Superior temporal gyrus (tissue), 1 donor: ENCODE measurements at regions not wholly inside any gene's neighbourhood (a gene's known extent, or its start where the extent isn't known, plus 50 kb on each side); places are given as distances from the start of the nearest gene placed in this dataset.
A peak's percentile ranks its signal among the peaks of the same experiment; 100 is the strongest.
"Not testable (repeated sequence)": the region's sequence is repeated elsewhere in the genome, so short reads cannot be mapped to it uniquely, and the experiment has no call there.

ENCODE experiments used
- DNase-seq: peaks from one replicate; pipeline ENCODE4 v3.0.0-alpha.2; 2016; ENCODE audit errors: extremely low spot score

GRCh38 chr3:194014756-194015155 lies 121.2 kb upstream of the HES1 start:
- DNase-seq, result no peak

GRCh38 chr3:194019398-194020165 lies 116.4 kb upstream of the HES1 start:
- peak; percentile 46 for DNase-seq

- no peak for DNase-seq
Observed at GRCh38 chr3:194022052-194022451, 113.9 kb upstream of the HES1 start.

DNA sequence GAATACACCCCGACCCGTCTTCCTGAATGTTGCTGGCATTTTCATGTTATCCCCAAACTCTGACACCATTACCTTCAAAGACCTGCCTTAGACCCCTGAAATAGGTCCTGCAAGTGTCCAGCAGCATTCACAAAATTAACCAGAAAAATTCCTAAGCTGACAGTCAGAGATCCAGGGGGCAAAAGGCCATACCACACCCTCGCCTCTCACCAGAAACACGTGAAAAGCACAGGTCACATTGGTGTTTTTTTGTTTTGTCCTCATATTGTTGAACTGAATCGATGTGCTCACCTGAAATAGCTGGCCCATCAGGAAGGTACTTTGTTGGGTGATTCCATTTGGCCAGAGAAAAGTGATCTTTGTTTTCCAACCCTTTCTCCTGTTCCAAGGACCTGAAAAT lies 113.1 kb upstream of the HES1 start:
- DNase-seq, result no peak

DNA sequence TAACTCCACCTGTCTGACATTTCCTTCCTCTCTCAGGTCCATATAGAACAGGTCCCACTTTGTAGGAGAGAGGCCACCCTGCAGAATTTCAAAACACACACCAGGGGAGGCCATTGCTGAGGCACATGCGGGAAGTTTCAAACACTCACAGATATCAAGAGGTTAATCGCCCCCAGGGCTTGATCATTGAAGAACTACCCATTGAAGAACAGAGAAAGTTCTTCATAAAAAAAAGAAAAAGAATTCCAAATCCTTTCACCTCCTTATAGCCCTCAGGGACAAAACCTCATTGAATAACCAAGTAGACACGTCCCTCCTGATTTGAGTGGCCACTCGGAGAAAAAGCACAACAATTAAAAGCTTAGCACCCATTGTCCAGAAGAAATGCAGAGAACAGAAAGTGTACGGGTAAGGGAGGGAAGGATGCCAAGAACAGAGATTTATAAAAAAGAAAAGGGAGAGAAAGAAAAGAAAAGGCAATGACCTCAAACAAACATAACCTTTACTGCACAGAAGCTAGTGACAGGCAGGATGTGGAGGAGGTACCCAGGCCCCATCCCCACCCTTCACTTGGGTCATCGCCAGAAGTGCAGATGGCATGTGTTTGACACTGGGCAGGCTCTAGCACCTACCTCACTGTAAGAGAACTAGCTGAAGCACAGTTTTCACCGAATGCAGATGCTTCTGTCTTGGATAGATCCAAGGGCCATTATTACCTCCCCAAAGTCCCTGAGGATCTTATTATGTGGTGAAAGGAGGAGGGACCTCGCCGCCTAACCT lies 112.3 kb upstream of the HES1 start:
- no peak for DNase-seq

GRCh38 chr3:194025119-194025518 lies 110.8 kb upstream of the HES1 start:
- no peak for DNase-seq

DNA sequence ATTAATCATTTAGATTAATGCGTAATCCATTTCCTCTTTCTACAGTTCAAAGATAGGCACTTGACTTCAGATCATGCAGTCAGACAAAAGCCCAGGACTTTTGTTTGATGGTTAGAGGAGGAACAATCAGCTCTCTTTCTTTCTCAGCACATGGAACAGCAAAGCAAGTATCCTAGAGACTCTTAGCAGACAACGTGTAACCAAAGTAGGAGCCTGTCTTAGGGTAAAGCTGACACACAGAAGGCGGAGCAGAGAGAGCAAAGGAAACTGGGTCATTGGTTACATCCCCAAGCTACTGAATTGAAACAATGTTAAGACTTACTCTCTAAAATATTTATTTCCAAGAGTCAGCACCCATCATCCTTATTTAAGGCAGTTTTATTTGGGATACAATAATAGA lies 110.0 kb upstream of the HES1 start:
- no peak for DNase-seq

DNA sequence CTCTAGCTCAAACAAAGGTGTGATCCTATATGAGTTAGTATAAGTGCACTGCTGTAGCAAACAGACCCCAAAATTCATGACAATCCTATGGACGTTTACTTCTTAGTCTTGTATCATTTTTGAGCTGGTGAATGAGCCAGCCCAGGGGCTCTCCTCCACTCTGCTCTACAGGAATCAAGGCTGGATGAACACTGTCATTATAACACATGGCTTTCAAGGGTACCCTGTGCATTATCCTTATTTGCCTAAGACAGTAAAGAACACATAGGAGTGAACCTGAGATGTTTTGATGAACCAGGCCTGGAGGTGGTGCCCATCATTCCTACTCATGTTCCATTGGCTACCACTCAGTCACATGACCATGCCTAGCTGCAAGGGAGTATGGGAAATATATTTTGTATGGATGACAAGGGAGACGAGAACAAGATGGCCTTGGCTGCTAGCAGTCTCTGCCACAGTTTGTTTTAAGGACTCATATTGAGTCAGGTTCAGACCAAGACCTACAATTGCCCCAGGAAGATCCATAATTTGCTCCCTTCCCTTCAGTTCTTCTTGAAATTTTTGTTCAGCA lies 107.4 kb upstream of the HES1 start:
- DNase-seq, result no peak

DNA sequence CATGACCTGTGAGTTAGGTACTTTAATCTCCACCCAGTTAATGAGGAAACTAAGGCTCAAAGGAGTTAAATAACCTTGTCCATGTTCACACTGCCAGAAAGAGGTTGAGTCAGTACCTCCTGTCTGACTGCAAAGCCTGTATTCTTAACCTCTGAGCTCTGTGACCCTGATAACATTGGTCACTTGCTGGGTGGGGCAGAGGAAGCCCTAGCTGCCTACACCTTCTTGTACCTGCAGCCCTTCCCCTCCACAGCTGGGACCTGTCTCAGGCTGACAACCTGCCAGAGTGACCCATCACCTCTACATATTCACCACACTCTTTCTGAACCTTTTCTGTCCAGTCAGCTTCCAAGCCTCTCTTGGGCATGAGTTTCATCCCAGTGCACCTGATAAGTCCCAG lies 106.1 kb upstream of the HES1 start:
- DNase-seq, result no peak

GRCh38 chr3:194030372-194030771 lies 105.6 kb upstream of the HES1 start:
- no peak for DNase-seq

- DNase-seq, result no peak
Observed at GRCh38 chr3:194031349-194031748, 104.6 kb upstream of the HES1 start.

DNA sequence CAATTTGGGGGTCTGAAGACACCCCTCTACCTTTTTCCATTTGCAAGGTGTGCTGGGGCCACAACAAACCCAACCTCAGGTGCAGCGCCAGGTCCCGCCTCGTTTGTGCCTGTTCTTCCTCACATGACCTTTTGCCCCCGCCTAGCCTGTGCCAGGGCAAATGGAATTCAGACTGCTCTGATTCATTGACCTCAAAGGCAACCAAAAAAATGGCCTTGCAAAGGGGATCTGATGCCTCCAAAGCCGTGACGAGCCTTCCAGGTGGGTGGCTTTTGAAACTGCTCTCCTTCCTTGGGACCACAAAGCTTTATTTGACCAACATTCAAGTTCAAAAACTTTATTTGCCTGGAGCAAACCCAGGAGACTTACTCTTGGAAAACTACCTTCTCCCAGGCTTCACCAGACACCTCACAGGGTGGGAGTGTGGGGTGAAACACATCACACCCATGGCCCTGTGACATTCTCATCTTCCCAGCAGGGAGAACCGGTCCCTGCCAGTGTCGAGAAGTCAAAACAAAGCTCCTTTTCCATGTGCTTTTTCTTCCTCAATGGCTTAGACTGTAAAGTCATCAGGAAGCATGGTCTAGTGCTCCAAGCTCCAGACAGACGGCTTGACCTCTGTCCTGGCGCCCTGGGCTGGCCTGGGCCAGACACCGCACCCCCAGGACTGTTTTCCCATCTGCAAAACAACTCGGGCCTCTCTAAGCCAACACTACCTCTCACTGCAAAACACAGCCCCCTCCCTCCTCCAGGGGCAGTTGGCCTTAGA lies 103.9 kb upstream of the HES1 start:
- no peak for DNase-seq

- no peak for DNase-seq
Observed at GRCh38 chr3:194032828-194033435, 103.0 kb upstream of the HES1 start.

DNA sequence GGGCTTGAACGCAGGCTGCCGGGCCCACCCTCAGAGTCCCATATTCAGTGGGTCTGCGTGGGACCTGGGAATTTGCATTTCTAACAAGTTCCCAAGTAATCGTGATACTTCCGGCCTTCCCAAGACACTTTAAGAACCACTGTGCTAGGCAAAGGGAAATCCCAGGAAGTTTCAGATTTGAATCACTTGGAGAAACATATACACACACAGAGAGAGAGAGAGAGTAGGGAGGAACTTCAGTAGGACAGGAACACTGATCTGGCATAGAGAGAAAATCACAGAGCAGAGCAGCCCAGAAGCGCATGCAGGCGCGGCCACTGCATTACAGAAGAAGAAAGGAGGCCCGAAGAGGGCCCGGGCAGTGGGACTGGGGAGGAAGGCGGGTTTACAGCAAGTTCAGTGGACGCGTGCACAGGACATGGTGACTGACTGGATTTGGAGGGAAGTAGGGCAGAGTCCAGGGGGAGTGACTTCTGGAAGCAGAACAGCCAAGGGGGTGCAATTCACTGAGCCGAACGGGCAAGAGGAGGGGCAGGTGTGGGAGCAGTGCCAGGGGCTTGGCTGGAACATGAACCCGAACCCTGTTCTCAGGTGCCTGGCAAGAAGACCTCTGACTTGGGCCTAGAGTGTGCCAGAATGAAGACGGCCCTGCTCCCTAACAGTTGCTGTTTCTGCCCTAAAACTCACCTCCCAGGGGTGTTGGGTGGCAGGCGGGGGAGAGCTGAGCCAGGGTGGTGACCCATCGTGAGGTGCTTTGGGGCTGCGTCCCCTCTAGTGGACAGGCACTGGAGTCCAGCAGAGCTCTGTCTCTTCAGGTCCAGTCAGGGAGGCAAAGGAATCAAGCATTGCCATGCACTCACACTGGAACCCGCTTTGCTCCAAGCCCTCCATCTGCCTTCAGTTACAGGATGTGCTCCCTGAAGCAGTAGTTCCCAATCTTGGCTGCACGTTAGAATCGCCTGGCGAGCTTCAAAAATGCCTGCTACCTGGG lies 101.3 kb upstream of the HES1 start:
- DNase-seq, result no peak

GRCh38 chr3:194035406-194036138 lies 100.4 kb upstream of the HES1 start:
- no peak for DNase-seq

DNA sequence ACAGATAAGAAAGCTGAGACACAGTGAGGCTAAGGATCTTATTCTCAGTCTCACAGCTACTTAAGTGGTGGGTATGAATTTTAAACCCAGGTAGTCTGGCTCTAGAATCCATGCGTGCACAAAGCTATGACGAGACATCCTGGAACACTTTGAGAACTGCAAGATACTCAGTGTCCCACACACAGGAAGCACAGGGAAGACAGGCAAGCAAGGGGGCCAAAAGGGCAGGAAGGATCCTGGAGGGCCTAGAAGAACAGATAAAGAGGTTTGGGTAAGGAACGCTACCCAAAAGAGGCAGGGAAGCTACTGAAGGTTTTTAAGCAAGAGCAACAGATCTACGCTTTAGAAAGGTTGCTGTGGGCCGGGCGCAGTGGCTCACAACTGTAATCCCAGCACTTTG lies 99.1 kb upstream of the HES1 start:
- DNase-seq, result no peak

DNA sequence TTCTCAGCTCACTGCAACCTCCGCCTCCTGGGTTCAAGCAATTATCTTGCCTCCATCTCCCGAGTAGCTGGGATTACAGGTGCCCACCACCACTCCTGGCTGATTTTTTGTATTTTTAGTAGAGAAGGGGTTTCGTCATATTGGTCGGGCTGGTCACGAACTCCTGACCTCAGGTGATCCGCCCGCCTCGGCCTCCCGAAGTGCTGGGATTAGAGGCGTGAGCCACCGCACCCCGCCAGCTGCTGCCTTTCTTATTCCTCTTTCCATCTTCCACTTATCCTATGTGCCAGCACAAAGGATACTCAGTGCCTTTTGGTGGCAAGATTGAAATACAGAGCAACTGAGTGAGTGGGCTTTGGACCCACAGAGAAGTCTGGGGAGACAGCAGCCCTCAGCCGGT lies 97.6 kb upstream of the HES1 start:
- not testable (repeated sequence) for DNase-seq

DNA sequence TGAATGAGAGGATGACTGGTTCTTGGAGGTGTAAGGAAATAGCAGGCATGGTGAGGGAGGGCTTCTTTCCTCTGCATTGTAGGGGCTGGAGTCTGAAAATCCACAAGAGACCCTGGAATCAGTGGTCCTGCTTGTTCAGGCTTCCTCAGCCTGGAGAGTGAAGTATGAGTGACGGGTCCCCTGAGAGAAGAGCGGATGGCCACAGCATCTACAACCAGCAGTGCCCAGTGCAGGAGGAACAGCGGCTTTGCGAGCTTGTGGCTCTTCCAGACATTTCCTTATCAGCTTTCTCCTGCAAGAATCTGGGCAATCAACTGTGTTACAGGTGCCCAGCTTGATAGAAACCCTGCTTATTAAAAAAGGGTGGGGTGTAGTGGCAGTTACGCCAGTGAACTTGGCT lies 97.0 kb upstream of the HES1 start:
- no peak for DNase-seq

DNA sequence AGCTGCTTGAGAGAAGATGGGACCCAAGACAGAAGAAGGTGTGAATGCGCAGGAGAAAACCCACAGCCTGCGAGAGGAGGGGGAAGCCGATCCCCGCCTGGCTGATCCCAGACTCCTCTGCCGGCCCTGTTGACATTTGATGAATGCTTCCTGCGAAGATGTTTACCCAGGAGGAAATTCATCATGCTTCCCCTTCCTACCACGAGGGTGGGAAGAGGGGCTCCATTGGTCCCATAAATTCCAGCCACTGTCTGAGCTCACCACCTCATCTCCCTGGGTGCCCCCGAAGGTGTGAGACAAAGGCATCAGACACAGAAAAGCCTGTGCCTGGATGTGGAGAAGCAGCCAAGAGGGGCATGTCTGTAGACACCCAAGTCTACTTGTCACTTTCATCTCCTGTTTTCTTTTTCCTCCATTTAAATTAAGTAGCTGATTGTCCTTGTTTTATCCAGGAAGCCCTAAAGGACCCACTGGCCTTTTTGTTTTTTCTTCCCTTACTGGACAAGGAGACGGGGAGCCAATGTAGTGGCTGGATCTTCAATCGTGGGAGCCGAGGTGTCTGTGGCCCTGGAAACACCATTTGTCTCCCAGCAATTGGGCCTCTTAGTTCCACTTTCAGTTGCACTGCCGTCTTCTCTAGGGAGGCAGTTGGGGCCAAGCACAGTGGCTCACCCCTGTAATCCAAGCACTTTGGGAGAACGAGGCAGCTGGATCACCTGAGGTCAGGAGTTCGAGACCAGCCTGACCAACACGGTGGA lies 95.3 kb upstream of the HES1 start:
- DNase-seq, result no peak
